SK-N-MC (cell line): ENCODE measurements at regions not wholly inside any gene's neighbourhood (a gene's known extent, or its start where the extent isn't known, plus 50 kb on each side); places are given as distances from the start of the nearest gene placed in this dataset.

Experiments used
- EZH2 ChIP-seq: fragments of 200-600 bp; sonication (generic); IDR thresholded peaks from one replicate; pipeline ENCODE4 v1.6.1; 2017; ENCODE audit warnings: antibody characterized with exemption
- POLR2AphosphoS5 ChIP-seq: IDR thresholded peaks from 2 replicates; pipeline ENCODE4 v1.6.1; 2012; ENCODE audit warnings: mild to moderate bottlenecking, low read depth, low read length, borderline replicate concordance

- peak; percentile 75; the same call in 1 of the 2 replicates for TF ChIP-seq POLR2AphosphoS5
- TF ChIP-seq EZH2 = no peak
Measured at GRCh38 chr18:66867653-66868052, 263.8 kb upstream of the CDH19 start.
